ENCODE measurements at regions not wholly inside any gene's neighbourhood (a gene's known extent, or its start where the extent isn't known, plus 50 kb on each side); places are given as distances from the start of the nearest gene placed in this dataset.
"Not testable (repeated sequence)": the region's sequence is repeated elsewhere in the genome, so short reads cannot be mapped to it uniquely, and the experiment has no call there.

DNA sequence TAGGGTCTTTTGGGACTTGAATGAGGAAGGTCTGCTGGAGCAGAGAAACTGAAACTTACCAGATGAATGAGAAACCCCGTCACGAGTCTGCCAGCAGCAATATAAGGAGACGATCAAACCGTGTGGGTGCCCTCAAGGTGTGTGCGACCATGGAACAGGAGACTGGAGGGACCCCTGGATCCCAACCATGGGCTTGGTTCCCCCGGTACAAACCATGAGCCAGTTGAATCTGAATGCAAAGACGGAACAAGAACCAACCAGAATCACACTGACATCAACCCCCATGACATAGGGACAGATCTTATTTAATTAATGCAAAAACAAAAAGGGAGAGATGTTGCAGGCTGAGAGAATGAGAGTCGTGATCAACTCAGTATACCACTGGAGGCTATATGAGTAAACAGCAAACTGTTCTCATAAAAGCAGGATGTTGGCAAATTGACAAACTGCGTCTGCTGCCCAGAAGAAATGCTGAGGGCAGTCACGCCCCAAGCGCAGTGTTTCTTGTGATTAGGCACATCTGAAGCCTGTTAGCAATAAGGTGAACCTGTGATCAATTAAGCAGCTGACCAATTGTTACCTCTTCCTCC, 475.5 kb upstream of the ACO1 start:
- no peak for DNase-seq (ENCODE audit: low read depth in 3 of 3)

DNA sequence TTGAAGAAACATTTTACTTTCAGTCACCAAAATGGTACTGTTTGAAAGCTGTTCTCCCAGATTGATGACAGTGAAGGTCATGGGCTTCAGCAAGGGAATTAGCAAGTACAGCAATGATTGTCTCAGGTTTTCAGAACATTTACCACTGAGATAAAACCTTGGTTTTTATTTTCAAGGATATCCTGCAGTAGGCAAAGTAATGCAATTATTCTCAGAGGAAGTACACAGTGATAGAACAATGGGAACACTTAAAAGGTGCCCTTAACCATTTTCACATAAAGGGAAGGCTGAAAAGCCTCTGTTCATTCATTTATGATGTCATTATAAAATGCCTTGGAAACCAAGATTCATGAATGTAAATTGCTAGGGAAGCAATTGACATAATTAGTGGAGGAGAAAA, 471.8 kb upstream of the ACO1 start:
- no peak for DNase-seq (ENCODE audit: low read depth in 3 of 3)

DNA sequence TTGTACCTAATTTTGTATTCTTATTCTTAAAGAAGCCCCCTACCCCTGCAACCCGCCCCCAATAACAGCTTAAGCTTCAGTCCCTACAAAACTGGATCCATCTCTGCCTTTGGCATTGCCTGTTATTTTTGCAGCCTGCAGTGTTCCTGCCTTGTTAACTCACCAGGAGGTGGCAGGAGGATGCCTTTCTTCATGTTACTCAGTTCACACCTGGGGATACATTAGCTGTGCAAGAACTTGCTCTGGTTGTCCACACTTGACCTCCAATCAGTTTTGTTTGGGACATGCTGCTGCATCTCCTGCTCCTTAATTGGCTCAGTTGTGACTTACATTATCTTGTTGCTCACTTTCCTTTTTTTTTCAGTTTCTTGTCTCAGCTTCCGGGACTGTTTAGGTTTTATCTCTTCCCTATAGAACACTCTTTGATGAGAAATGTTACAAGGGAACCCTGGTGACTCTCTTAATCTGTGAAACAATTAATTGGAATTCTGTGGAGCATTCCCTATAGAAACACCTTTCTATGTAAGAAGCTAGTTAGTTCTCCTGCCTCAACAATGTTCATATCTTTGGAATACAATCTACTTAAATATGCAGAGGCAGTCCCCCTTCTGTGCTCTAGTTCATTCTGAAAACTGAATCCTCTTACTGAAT, 467.7 kb upstream of the ACO1 start:
- no peak for DNase-seq (ENCODE audit: low read depth in 3 of 3)

DNA sequence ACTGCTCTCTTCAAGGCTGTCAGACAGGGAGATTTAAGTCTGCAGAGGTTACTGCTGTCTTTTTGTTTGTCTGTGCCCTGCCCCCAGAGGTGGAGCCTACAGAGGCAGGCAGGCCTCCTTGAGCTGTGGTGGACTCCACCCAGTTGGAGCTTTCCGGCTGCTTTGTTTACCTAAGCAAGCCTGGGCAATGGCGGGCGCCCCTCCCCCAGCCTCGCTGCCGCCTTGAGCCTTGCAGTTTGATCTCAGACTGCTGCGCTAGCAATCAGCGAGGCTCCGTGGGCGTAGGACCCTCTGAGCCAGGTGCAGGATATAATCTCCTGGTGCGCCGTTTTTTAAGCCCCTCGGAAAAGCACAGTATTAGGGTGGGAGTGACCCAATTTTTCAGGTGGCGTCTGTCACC, 446.7 kb upstream of the ACO1 start:
- DNase-seq (ENCODE audit: low read depth in 3 of 3) = not testable (repeated sequence)

DNA sequence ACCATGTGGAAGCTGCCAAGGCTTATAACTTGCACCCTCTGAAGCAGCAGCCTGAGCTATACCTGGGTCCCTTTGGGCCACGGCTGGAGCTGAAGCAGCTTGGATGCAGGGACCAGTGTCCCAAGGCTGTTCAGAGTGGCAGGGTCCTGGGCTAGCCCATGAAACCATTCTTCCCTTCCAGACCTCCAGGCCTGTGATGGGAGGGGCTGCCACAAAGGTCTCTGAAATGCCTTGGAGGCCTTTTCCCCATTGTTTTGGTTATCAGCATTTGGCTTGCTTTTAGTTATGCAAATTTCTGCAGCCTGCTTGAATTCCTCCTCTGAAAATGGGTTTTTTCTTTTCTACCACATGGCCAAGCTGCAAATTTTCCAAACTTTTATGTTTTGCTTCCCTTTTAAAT, 433.7 kb upstream of the ACO1 start:
- no peak for DNase-seq (ENCODE audit: low read depth in 3 of 3)

DNA sequence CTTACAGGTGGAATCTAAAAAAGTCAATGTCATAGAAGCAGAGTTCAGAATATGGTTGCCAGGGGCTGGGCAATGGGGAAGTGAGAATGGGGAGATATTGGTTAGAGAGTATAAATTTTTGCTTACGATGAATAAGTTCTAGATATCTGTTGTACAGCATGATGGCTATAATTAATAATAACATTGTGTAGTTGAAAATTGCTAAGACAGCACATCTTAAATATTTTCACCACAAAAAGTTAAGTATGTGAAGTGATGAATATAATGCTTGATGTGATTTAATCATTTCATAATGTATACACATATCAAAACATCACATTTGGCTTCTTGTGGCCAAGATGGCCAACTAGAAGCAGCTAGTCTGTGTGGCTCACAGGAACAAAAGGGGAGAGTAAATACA, 425.9 kb upstream of the ACO1 start:
- no peak for DNase-seq (ENCODE audit: low read depth in 3 of 3)

DNA sequence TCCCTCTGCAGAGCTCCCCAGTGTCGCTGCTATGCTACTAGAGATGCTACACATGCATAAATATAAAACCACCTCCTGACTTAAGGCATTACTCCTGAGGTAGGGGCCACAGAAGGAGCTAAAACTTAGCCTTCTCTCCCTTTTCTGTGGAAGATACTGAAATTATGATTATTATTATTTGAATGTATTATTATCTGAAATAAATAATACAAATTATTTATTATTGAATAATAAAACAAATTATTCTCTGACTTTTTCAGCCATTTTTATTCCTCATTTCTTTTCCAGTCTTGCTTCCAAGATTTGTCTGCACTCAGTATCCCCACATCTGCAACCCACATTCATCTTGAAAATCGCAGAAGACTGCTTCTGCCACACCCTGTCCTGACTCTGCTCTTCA, 414.9 kb upstream of the ACO1 start:
- DNase-seq (ENCODE audit: low read depth in 3 of 3) = no peak

DNA sequence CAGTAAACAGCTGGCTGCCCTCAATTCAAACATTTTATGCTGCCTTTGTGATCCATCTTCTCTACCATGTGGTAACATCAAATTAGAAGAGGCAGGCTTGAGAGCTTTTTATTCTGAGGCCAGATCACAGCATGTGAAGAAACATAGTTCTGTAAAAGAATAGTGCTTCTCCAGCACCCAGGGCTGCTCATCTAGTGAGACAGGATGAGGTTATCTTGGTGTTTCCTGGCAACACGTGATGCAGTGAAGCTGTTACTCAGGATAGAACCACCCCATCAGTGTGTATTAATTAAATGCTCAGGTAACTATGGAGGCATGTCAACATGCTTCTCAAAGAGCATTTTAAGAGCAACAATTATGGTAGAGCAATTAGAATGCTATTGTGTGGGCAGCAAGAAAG, 400.5 kb upstream of the ACO1 start:
- DNase-seq (ENCODE audit: low read depth in 3 of 3) = no peak

DNA sequence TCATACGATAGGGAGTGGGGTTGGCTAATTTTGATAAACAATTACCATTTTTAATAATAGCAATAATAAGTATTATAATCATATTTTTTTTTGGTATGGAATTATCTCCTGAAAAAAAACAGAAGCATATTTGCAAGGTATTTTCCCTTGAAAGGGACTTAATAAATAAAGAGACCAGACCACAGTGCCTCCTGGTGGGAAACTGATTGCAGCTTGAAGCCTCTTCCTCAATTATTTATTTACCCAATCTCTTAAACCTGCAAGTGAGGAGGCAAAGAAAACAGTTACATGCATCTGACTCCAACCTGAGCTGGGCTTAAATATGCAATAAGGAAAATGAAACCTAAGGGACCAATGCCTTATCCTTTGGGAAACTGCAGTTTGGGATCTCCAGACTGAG, 388.1 kb upstream of the ACO1 start:
- no peak for DNase-seq (ENCODE audit: low read depth in 3 of 3)

DNA sequence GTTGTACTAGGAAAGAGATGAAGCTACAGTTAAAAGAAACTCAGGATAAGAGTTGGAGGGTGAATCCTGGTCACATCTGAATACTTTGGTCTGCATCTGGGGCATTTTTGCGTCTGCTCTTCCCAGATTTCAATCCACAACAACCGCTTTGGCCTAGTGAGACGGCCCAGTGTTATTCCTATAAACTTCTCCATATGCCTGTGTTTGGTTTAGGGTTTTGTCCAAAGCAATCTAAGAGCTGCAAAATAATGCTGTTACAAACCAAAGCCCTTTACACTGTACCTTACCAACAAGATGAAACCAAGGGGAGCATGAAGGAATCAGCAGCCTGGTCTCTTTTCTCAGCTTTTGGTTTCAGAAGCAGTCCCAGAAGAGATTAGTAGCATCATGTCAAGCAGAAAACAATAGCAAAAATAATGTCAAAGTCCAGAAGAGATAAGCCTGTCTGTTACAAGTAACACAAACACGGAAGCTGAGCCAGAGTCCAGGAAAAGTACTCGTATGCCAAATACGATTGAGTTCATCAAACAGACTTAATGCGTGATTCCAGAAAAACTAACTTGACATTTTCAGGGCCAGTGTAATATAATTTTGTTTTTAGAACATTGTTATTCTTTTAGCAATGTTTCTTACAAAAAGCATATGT, 379.9 kb upstream of the ACO1 start:
- DNase-seq (ENCODE audit: low read depth in 3 of 3) = no peak

DNA sequence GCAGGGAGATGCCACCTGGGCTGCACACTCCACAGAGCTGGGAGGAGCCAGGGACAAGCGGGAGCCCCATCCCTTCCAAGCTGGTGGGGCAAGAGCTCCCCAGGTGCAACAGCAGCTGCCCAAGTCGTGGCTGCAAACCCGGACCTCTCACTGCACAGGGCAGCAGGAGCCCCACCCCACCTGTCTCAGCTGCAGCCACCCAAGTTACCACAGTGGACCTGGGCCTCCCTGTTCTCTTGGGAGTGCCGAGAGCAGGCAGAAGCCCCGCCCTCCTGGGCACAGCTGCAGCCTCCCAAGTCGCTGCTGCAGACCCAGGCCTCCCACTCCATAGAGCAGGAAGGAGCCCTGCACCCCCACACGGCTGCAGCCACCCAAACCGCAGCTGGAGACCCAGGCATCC, 374.1 kb upstream of the ACO1 start:
- DNase-seq (ENCODE audit: low read depth in 3 of 3) = no peak

DNA sequence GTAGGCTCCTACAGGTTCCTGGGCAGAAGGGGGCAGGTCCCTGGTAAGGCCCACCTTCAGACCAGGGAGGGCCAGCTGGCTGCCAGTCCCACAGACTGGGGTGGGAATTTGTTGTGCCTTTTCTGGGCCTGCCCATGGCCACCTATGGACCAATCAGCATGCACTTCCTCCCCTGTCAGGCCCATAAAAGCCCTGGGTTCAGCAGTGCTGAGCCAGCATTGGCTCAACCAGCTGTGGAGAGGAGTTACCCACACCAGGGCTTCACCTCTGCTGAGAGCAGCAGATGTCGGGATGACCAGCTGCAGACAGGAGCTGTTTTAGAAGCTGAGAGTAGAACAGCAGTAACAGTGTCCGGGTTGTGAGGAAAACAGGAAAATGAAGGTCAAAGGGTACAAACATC, 373.4 kb upstream of the ACO1 start:
- DNase-seq (ENCODE audit: low read depth in 3 of 3) = no peak

DNA sequence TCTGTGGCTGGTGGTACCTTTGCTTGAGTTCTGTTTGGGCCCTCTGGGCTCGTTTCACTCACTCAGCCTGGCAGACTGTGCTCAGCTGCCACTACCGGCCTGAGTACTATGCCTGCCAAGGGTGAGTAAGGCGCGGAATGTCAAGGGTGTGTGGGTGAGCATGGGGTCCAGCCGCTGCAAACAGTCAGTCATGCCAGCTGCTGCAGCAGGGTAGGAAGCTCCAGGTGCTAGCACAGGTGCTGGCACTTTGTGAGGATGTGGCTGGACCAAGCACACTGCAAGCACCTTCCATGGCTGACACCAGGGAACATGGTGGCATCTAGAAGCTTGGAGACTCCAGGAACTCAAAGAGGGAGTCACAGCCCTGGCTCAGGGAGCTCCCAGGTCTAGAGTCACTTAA, 368.6 kb upstream of the ACO1 start:
- DNase-seq (ENCODE audit: low read depth in 3 of 3) = no peak

DNA sequence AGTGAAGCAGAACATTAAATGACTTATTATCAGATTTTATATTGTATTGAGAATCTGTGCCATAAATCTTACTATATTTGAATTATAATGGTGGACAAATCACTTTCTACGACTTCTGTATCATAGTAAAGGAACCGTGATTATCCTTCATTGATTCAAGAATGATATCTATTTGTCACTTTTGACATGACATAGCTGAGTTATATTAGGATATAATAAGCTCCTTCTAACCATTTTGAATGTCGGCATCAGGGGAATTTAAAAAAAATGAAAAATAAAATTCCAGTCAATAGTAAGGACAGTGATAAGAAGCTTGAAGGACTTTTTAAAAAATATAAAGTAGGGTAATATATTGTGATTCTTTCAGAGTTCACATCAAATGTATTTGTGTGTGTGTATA, 338.9 kb upstream of the ACO1 start:
- DNase-seq (ENCODE audit: low read depth in 3 of 3) = no peak

DNA sequence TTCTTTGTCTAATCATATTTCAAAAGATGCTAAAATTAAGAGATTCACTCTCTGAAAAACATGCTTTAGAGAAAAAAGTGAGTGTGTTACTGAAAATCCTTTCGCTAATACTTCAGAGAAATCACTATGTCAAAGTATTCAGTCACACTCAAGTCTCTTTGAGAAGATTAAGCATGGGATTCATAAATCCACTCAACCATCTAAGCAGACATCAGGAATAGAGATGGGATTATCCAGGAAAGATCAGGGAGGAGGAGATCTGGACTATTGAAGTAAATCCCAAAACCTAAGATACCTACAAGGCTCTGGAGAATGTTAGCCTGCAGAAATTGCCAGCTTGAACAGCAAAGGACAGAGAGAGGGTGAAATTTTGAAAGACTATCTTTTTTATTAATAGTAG, 317.2 kb upstream of the ACO1 start:
- DNase-seq (ENCODE audit: low read depth in 3 of 3) = no peak

DNA sequence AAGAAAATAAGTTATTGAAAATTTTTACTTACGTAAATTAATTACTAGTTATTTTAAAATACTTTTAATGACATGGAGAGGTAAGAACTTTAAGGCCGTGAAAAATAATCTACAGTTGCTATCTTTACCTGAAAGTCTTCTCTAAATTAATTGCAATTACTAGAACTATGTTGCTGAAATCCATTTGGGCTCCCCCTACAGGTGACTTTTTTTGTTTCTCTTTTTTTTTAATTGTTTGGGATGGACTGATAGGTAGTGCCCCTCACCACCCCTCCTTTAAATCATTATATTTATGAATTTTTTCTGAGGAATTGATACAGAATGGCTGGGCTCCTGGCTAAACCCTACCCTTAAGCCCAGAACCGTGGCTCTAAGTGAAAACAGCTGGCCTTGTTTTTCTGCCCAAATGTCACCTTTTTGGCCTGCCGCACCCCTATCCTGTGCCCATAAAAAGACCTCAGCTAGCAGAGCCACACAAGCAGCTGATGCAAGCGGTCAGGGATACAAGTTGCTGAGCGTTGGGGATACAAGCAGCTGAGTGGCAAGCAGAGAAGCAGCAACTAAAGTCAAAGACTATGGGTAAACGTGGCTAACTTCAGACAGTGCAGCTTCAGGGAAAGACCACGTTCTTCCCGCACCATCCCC, 315.2 kb upstream of the ACO1 start:
- DNase-seq (ENCODE audit: low read depth in 3 of 3) = no peak

DNA sequence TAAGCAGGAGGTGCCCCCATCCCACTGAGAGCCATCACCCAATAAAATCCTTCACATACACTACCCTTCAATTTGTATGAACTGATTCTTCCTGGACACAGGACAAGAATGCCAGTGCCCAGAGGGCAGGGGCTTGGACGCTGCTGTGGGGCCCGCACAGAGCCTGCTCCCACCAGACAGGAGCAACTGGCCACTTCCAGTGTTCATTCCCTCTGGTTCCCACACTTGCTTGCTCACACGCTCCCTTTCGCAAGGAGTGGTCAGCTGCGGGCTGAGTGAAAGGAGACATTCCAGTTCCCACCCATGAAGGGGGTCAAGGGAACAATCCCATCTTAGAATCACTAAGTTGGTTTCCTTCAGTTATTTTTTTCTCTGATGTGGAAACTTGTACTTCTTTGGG, 314.5 kb upstream of the ACO1 start:
- no peak for DNase-seq (ENCODE audit: low read depth in 3 of 3)

DNA sequence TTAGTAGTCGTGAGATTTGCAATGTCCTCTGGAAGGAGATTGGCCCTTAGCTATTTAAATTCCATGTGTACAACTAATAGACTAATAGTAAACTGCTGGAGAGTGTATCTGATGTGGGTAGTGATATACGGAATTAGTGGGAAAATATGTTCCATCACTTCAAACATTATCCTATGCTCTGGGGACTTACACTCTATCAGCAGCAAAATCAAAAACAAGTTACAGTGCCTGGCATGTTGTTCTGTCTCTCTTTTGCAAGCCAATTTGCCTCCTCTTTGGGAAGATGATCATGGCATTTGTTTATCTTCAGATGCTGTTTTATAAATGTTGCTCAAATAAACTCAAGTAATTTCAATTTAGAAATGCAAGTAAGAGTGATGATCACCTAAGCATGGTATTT, 311.9 kb upstream of the ACO1 start:
- no peak for DNase-seq (ENCODE audit: low read depth in 3 of 3)

DNA sequence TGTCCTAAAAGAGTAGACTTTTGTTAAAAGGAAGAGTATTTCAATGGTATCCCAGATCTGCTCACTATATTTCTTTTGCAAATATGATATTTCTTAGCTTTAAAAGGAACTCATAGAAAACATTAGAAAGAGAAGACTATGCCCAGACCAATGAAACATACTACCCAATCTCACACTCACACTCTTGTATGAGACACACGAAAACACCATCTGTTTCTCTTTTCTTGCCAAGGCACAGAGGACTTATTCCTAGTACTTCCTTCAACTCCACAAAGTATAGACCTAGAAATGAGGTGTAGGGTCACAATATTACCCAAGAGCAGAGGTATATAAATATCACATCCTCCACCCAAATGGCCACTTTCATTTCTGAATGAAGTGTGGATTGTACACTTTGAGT, 292.4 kb upstream of the ACO1 start:
- DNase-seq (ENCODE audit: low read depth in 3 of 3) = no peak

DNA sequence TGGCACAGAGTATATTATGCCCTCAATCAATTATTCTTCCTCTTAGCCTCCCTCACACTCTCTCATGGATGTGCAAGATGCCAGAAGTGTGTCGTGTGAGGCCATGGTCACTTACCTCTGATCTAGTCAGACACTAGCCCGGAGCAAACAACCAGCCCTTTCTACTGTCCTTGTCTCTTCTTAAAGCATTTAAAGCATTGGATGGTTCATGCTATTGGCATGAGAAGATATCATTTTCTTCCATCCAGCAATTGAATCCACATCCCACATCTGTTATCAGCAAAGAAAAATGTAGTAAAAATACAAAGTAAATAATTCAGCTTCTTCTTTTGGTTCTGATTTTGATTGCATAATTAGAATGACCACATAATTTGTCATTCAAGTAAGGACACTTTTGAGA, 267.2 kb upstream of the ACO1 start:
- no peak for DNase-seq (ENCODE audit: low read depth in 3 of 3)

DNA sequence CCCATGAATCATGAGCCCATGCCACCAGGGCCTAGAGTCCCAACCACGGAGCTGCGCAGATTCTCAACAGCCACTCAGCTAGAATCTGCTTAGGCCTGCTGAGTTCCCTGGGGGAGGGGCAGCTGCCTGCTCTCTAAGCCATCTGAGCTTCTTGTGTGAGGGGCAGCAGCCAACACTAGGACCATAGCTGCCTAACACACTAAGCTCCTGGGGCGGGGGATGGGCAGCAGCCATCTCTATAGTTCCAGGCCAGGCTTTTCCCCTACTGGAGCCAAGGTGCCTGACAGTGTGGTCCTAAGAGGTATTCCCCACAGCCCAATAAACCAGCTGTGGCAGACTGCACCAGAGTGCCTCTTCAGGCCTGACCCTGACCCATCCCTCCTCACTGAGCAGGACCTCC, 255.9 kb upstream of the ACO1 start:
- no peak for DNase-seq (ENCODE audit: low read depth in 3 of 3)

DNA sequence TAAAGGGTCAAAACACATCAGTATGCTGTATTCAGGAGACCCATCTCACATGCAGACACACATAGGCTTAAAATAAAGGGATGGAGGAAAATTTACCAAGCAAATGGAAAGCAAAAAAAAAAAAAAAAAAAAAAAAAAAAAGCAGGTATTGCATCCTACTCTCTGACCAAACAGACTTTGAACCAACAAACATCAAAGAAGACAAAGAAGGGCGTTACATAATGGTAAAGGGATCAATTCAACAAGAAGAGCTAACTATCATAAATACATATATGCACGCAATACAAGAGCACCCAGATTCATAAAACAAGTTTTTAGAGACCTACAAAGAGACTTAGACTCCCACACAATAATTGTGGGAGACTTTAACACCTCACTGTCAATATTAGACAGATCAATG, 253.7 kb upstream of the ACO1 start:
- DNase-seq (ENCODE audit: low read depth in 3 of 3) = not testable (repeated sequence)

DNA sequence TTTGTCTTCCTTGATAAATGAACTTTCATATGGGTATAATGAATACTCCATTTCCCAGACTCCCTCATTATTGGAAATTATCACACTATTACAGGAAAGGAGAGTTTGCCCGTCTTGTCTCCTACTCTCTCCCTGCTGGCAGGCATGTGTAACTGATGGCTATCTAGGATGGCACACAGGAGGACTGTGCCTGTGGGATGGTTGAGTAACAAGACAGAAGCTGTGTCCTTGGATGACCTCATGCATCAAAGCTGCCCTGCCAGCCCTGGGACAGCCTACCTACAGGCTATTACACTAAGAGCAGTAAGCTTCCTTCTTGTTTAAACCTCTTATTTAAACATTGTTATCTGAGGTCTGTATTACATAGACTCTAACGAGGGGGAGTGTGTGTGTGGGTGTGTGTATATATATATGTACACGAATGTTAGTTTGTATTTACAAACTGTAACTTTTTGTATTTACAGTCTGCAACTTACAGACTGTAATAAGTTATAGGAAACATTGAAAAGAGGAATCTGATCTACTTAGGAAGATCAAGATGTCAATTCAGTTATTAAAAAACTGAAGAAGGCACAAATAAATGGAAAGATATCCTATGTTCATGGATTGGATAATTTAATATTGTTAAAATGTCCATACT, 247.6 kb upstream of the ACO1 start:
- no peak for DNase-seq (ENCODE audit: low read depth in 3 of 3)

Data from stimulated activated CD4-positive, alpha-beta T cell treated with anti-CD3 and anti-CD28 coated beads, TNF-alpha, amount 100 ng/mL, for 24 hours (primary cell).